Activated T-cell treated with anti-CD3 and anti-CD28 coated beads for 48 hours (primary cell): ENCODE measurements at regions not wholly inside any gene's neighbourhood (a gene's known extent, or its start where the extent isn't known, plus 50 kb on each side); places are given as distances from the start of the nearest gene placed in this dataset.
"Not testable (repeated sequence)": the region's sequence is repeated elsewhere in the genome, so short reads cannot be mapped to it uniquely, and the experiment has no call there.

Experiments used
- DNase-seq: peaks from one replicate; pipeline ENCODE4 v3.0.0-alpha.2; 2020; ENCODE audit warnings: low read depth

GRCh38 chr2:877747-878146, 72.9 kb upstream of the SNTG2 start:
- DNase-seq, result no peak

- no peak for DNase-seq
These were observed 74.7 kb upstream of the SNTG2 start for GRCh38 chr2:875687-876615.

GRCh38 chr2:873651-874580, 76.7 kb upstream of the SNTG2 start:
- no peak for DNase-seq

- no peak for DNase-seq
These were observed 77.6 kb upstream of the SNTG2 start for GRCh38 chr2:873027-873426.

- DNase-seq, result no peak
These were observed 78.5 kb upstream of the SNTG2 start for GRCh38 chr2:871926-872680.

GRCh38 chr2:871175-871727, 79.4 kb upstream of the SNTG2 start:
- DNase-seq, result no peak

- no peak for DNase-seq
These were observed 80.2 kb upstream of the SNTG2 start for GRCh38 chr2:870426-870825.

- no peak for DNase-seq
These were observed 80.8 kb upstream of the SNTG2 start for GRCh38 chr2:869894-870293.

- no peak for DNase-seq
These were observed 81.2 kb upstream of the SNTG2 start for GRCh38 chr2:869357-869871.

GRCh38 chr2:868857-869256, 81.8 kb upstream of the SNTG2 start:
- DNase-seq, result not testable (repeated sequence)

GRCh38 chr2:867296-867695, 83.4 kb upstream of the SNTG2 start:
- DNase-seq, result no peak

GRCh38 chr2:866887-867286, 83.8 kb upstream of the SNTG2 start:
- DNase-seq, result no peak

- no peak for DNase-seq
These were observed 84.5 kb upstream of the SNTG2 start for GRCh38 chr2:866009-866680.

GRCh38 chr2:864501-865106, 86.0 kb upstream of the SNTG2 start:
- DNase-seq, result no peak

- no peak for DNase-seq
These were observed 86.8 kb upstream of the SNTG2 start for GRCh38 chr2:863732-864450.

- DNase-seq, result no peak
These were observed 87.8 kb upstream of the SNTG2 start for GRCh38 chr2:862731-863466.

GRCh38 chr2:862355-862687, 88.3 kb upstream of the SNTG2 start:
- DNase-seq, result no peak

GRCh38 chr2:861655-862354, 88.8 kb upstream of the SNTG2 start:
- DNase-seq, result no peak
